HepG2 (cell line): ENCODE measurements at regions not wholly inside any gene's neighbourhood (a gene's known extent, or its start where the extent isn't known, plus 50 kb on each side); places are given as distances from the start of the nearest gene placed in this dataset.

Experiments
- ATAC-seq: fragments of 200-7000 bp; cut with Tn5 transposase; 3 replicates; pipeline ENCODE4 v1.9.1; 2020; ENCODE audit warnings: mild to moderate bottlenecking, moderate library complexity
- BruUV-seq: library from RNA; stranded (reverse); fragments of 400-500 nt; replicated peaks from 2 replicates; lab custom pipeline; 2021; lab: Mats Ljungman, UMichigan
- CTCF ChIA-PET: fragments of 300-600 bp; formaldehyde crosslinking; extraction: SDS; loops from one replicate; lab custom pipeline; 2021; ENCODE audit warnings: low total read pairs, inconsistent platforms, low intra/inter-chr PET ratio; lab: Yijun Ruan, JAX
- POLR2A ChIA-PET: fragments of 350-600 bp; sonication (Branson Sonifier 250); formaldehyde crosslinking; loops from one replicate; lab custom pipeline; 2020; ENCODE audit warnings: antibody characterized with exemption, inconsistent platforms; lab: Yijun Ruan, JAX
- DNase-seq: peaks from one replicate; pipeline ENCODE4 v3.0.0-alpha.2; 2015; ENCODE audit warnings: low spot score
- FAIRE-seq: peaks from 3 replicates; lab custom pipeline; 2011; peaks lifted over from hg19 to GRCh38; lab: Jason Lieb, UNC
- H2AFZ ChIP-seq: one replicate; pipeline ENCODE4 v1.6.1; 2011; ENCODE audit warnings: low read length, inconsistent platforms
- H3K27ac ChIP-seq: fragments of 300-600 bp; 3 replicates; pipeline ENCODE4 v1.8.0; 2011; ENCODE audit warnings: mixed run types, mild to moderate bottlenecking, mixed read lengths, low read length, inconsistent platforms; ENCODE audit not compliant: insufficient read depth; ENCODE audit errors: extremely low read length
- H3K27me3 ChIP-seq, 2 experiments: fragments of 200-600 bp in 1 of 2; 2 replicates in 1 of 2; 3 replicates in 1 of 2; pipeline versions ENCODE4 v1.6.0 to v1.8.0; 2011; ENCODE audit warnings: low read length in 2 of 2, mild to moderate bottlenecking in 2 of 2, moderate library complexity in 2 of 2, inconsistent platforms in 1 of 2; ENCODE audit not compliant: insufficient read depth in 2 of 2, control insufficient read depth in 1 of 2
- H3K36me3 ChIP-seq, 2 experiments: fragments of 200-600 bp in 1 of 2; replicated peaks in 1 of 2; 2 replicates in 1 of 2; 3 replicates in 1 of 2; pipeline versions ENCODE4 v1.5.1 to v1.8.0; 2011; ENCODE audit warnings: low read length in 2 of 2, inconsistent platforms in 1 of 2; ENCODE audit not compliant: insufficient read depth in 2 of 2, control insufficient read depth in 1 of 2
- H3K4me1 ChIP-seq: 2 replicates; pipeline ENCODE4 v1.5.1; 2012; ENCODE audit warnings: low read length, inconsistent platforms; ENCODE audit not compliant: insufficient read depth
- H3K4me2 ChIP-seq: 2 replicates; pipeline ENCODE4 v1.6.0; 2011; ENCODE audit warnings: low read depth, low read length, inconsistent platforms
- H3K4me3 ChIP-seq, 3 experiments: fragments of 200-600 bp in 1 of 3; sonication (generic), shearing (Covaris generic) in 1 of 3; replicated peaks in 1 of 3; 2 replicates each; pipeline ENCODE4 v1.5.1; 2011 to 2016; ENCODE audit warnings: low read length in 3 of 3, inconsistent platforms in 2 of 3, low read depth in 2 of 3, mild to moderate bottlenecking in 2 of 3, control low read depth in 1 of 3, mixed read lengths in 1 of 3; ENCODE audit not compliant: insufficient read depth in 1 of 3
- H3K79me2 ChIP-seq: one replicate; pipeline ENCODE4 v1.6.1; 2011; ENCODE audit warnings: low read length, inconsistent platforms; ENCODE audit not compliant: insufficient read depth
- H3K9ac ChIP-seq: 2 replicates; pipeline ENCODE4 v1.6.0; 2011; ENCODE audit warnings: mild to moderate bottlenecking, low read depth, low read length, inconsistent platforms; ENCODE audit not compliant: insufficient read depth
- H3K9me3 ChIP-seq: 2 replicates; pipeline ENCODE4 v1.5.1; 2012; ENCODE audit warnings: mild to moderate bottlenecking, low read length
- H4K20me1 ChIP-seq: 2 replicates; pipeline ENCODE4 v1.6.0; 2011; ENCODE audit warnings: inconsistent platforms, mild to moderate bottlenecking, low read length, moderate library complexity; ENCODE audit not compliant: insufficient read depth
- AHDC1 ChIP-seq: sonication (generic); formaldehyde crosslinking; IDR thresholded peaks from 2 replicates; pipeline ENCODE4 v1.5.1; 2020; ENCODE audit warnings: mild to moderate bottlenecking, missing genetic modification reagents, borderline replicate concordance
- DNMT3B ChIP-seq: conservative IDR thresholded peaks from 2 replicates; pipeline ENCODE4 v1.6.1; 2016; ENCODE audit warnings: missing biosample characterization, control low read depth
- DRAP1 ChIP-seq: IDR thresholded peaks from 2 replicates; pipeline ENCODE4 v1.6.1; 2016; ENCODE audit warnings: missing genetic modification reagents, missing compliant biosample characterization
- E2F5 ChIP-seq: sonication (generic); formaldehyde crosslinking; conservative IDR thresholded peaks from 2 replicates; pipeline ENCODE4 v1.4.0; 2020; ENCODE audit warnings: missing genetic modification reagents
- NONO ChIP-seq, 2 experiments: fragments of 450-650 bp in 1 of 2; sonication (generic) in 1 of 2; formaldehyde crosslinking in 1 of 2; IDR thresholded peaks in 1 of 2; conservative IDR thresholded peaks in 1 of 2; 2 replicates each; pipeline versions ENCODE4 v1.6.1 to v1.8.0; 2017 to 2022; ENCODE audit warnings: mild to moderate bottlenecking in 1 of 2, missing genetic modification reagents in 1 of 2, moderate library complexity in 1 of 2
- NR2F2 ChIP-seq: IDR thresholded peaks from 2 replicates; pipeline ENCODE4 v1.6.1; 2012; ENCODE audit warnings: low read depth, inconsistent platforms, borderline replicate concordance
- SMYD3 ChIP-seq: sonication (generic); formaldehyde crosslinking; IDR thresholded peaks from 2 replicates; pipeline ENCODE4 v1.8.1; 2023; ENCODE audit warnings: mild to moderate bottlenecking, missing genetic modification reagents
- SP2 ChIP-seq: sonication (generic); formaldehyde crosslinking; IDR thresholded peaks from 2 replicates; pipeline ENCODE4 v1.5.1; 2020; ENCODE audit warnings: mild to moderate bottlenecking, missing genetic modification reagents
- TAF1 ChIP-seq: sonication (generic); formaldehyde crosslinking; IDR thresholded peaks from 2 replicates; pipeline ENCODE4 v1.4.0; 2020; ENCODE audit warnings: missing genetic modification reagents
- ZMYM4 ChIP-seq: sonication (generic); formaldehyde crosslinking; IDR thresholded peaks from 2 replicates; pipeline ENCODE4 v1.8.1; 2023; ENCODE audit warnings: mild to moderate bottlenecking, missing genetic modification reagents
- ZNF230 ChIP-seq: sonication (generic); formaldehyde crosslinking; IDR thresholded peaks from 2 replicates; pipeline ENCODE4 v1.4.0; 2020; ENCODE audit warnings: mild to moderate bottlenecking, missing genetic modification reagents
- ZNF317 ChIP-seq: sonication (generic); formaldehyde crosslinking; IDR thresholded peaks from 2 replicates; pipeline ENCODE4 v1.5.0; 2020; ENCODE audit warnings: mild to moderate bottlenecking, missing genetic modification reagents
- ZNF879 ChIP-seq: sonication (generic); formaldehyde crosslinking; IDR thresholded peaks from 2 replicates; pipeline ENCODE4 v1.8.1; 2023; ENCODE audit warnings: missing genetic modification reagents
- WGBS: methylation state at CpG from one replicate; pipeline ENCODE4 v1.1.6; 2017; ENCODE audit warnings: low lambda C conversion rate; 5-methylcytosine and 5-hydroxymethylcytosine counted together
- in situ Hi-C: cut with HindIII; loops from 2 replicates; pipeline ENCODE4 v1.10.0; 2017; ENCODE audit warnings: low pct_unique_long_range_greater_than_20kb; ENCODE audit not compliant: extremely low pct_ligation_motif_present
- intact Hi-C: fragments of 100-400 bp; cut with micrococcal nuclease; formaldehyde crosslinking; loops from one replicate; pipeline ENCODE4 v1.10.0; 2022; ENCODE audit not compliant: unreplicated experiment

GRCh38 chr4:97123573-97123972 lies 1019.7 kb downstream of the STPG2 start:
- H3K4me2 ChIP-seq: no peak overlapping the region
- ATAC-seq (no peak), FAIRE-seq (no peak), DNase-seq (no peak)
- ChIA-PET CTCF (no interaction called here), POLR2A (no interaction called here)
- no peaks in the 10 kb centered on the region for H4K20me1 ChIP-seq
- WGBS: 30% methylated on average over 4 of the region's 4 CpGs
- no peak overlapping the region for H3K27ac ChIP-seq
- TF ChIP-seq TAF1 (CRISPR knock-in tag) (no peak), ZNF879 (CRISPR knock-in tag) (no peak), ZMYM4 (CRISPR knock-in tag) (no peak), ZNF230 (CRISPR knock-in tag) (no peak), DRAP1 (CRISPR knock-in tag) (no peak), SP2 (no peak), ZNF317 (no peak), E2F5 (CRISPR knock-in tag) (no peak), NONO (IDR thresholded peaks at IDR 0.05) (no peak), NONO (CRISPR knock-in tag; conservative IDR thresholded peaks at IDR 0.05) (no peak)
- no peak overlapping the region for H3K4me3 ChIP-seq
- H3K36me3 ChIP-seq: no peaks in the 10 kb centered on the region
- intact Hi-C loops (no loop called here), in situ Hi-C loops (no loop called here)
- BruUV-seq: no TSS peak
- H3K27me3 ChIP-seq: no peaks in the 10 kb centered on the region
- no peak overlapping the region for H3K9ac ChIP-seq
- peaks cover 41% of the 10 kb centered on the region for H3K9me3 ChIP-seq
- H3K4me1 ChIP-seq: no peaks in the 10 kb centered on the region
- no peak overlapping the region for H2AFZ ChIP-seq
- no peaks in the 10 kb centered on the region for H3K79me2 ChIP-seq

- no peak for DNase-seq
- 0 out of 2 replicates have a peak, but pooled peaks cover 3% of the 10 kb centered on the region for H3K9me3 ChIP-seq
- intact Hi-C loops (no loop called here), in situ Hi-C loops (no loop called here)
- no peak overlapping the region for H3K4me2 ChIP-seq
- no peak overlapping the region for H3K9ac ChIP-seq
- CTCF ChIA-PET: no interaction called here
- WGBS: 6% methylated on average over 3 of the region's 3 CpGs
- ATAC-seq: no peak
- H3K27ac ChIP-seq: no peak overlapping the region
- no peak overlapping the region for H2AFZ ChIP-seq
- H3K4me1 ChIP-seq: no peaks in the 10 kb centered on the region
- no peaks in the 10 kb centered on the region for H3K79me2 ChIP-seq
- no peaks in the 10 kb centered on the region for H3K36me3 ChIP-seq
- H4K20me1 ChIP-seq: no peaks in the 10 kb centered on the region
- no peak for FAIRE-seq
- H3K27me3 ChIP-seq: no peaks in the 10 kb centered on the region
- POLR2A ChIA-PET: no interaction called here
- no peak overlapping the region for H3K4me3 ChIP-seq
- no TSS peak for BruUV-seq
- TF ChIP-seq NR2F2 (no peak), SMYD3 (CRISPR knock-in tag) (no peak), DNMT3B (CRISPR knock-in tag) (no peak), AHDC1 (CRISPR knock-in tag) (no peak)
These were observed 1010.8 kb downstream of the STPG2 start for GRCh38 chr4:97132435-97132834.
